Aorta (tissue), 5 donors: ENCODE measurements at regions not wholly inside any gene's neighbourhood (a gene's known extent, or its start where the extent isn't known, plus 50 kb on each side); places are given as distances from the start of the nearest gene placed in this dataset.

Source experiments
- ATAC-seq: fragments of 200-7000 bp; cut with Tn5 transposase; one replicate; pipeline ENCODE4 v1.9.1; 2022; ENCODE audit warnings: moderate library complexity; ENCODE audit not compliant: low FRiP score
- DNase-seq, 2 donors: peaks; one replicate each; pipeline ENCODE4 v3.0.0-alpha.2; 2020
- H3K27ac ChIP-seq, 2 donors: one replicate each; pipeline ENCODE4 v1.5.1; 2013; ENCODE audit warnings: low read length in 2 of 2, mild to moderate bottlenecking in 2 of 2, moderate library complexity in 2 of 2, control low read depth in 1 of 2, inconsistent platforms in 1 of 2, low read depth in 1 of 2
- H3K27me3 ChIP-seq, 2 donors: one replicate each; pipeline ENCODE4 v1.6.1; 2013; ENCODE audit warnings: control low read depth in 1 of 2, low read length in 1 of 2, mild to moderate bottlenecking in 1 of 2, moderate library complexity in 1 of 2; ENCODE audit not compliant: insufficient read depth in 2 of 2, control insufficient read depth in 1 of 2
- H3K36me3 ChIP-seq, 2 donors: one replicate each; pipeline ENCODE4 v1.6.1; 2013; ENCODE audit warnings: control low read depth in 1 of 2, low read length in 1 of 2, mild to moderate bottlenecking in 1 of 2; ENCODE audit not compliant: insufficient read depth in 2 of 2, control insufficient read depth in 1 of 2
- H3K4me1 ChIP-seq, 2 donors: one replicate each; pipeline ENCODE4 v1.6.1; 2013; ENCODE audit warnings: low read length in 2 of 2, control low read depth in 1 of 2, mild to moderate bottlenecking in 1 of 2, moderate library complexity in 1 of 2; ENCODE audit not compliant: insufficient read depth in 2 of 2, control insufficient read depth in 1 of 2
- H3K4me3 ChIP-seq, 2 donors: one replicate each; pipeline ENCODE4 v1.5.1; 2013; ENCODE audit warnings: low read length in 2 of 2, control low read depth in 1 of 2, mild to moderate bottlenecking in 1 of 2
- H3K9me3 ChIP-seq: one replicate; pipeline ENCODE4 v1.6.1; 2013; ENCODE audit warnings: mild to moderate bottlenecking, low read length; ENCODE audit not compliant: control insufficient read depth
- whole genome bisulfite sequencing, 2 donors: extraction: QIAGEN DNeasy Blood & Tissue Kit; methylation state at CpG; one replicate each; pipeline ENCODE4 v1.1.7; 2013; 5-methylcytosine and 5-hydroxymethylcytosine counted together
- intact Hi-C, 2 donors: fragments of 100-400 bp; cut with DNase I; formaldehyde crosslinking; loops; one replicate each; pipeline versions ENCODE4 v1.14.2 to v1.15.0; 2022
- donor health status: healthy with polysubstance abuse.
- donor health status: Bipolar disorder and iron deficiency.
- donor health status: DM: no; HTN: no; CAD: no.
- donor health status: DM: no; HTN: no; CAD: no.
- donor health status: DM: yes; HTN: yes; CAD: no.

DNA sequence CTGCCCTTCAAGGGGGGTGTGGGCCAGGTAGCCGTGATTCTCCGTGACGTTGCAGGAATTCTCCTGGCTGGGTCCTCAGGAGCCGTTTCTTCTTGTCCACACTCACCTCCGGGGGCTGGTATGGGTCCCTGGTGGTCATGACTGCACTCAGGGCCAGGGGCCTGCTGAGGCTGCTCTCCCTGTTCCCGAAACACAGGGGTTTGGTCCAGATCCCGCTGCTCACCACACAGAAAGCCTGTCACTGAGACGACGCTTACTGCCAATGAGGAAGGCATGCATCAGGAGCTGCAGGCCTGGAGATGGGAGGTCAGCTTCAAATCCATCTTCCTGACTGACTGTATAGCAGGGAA lies 160.7 kb downstream of the RTP5 start:
- Histone ChIP-seq H3K36me3 (no peaks in the 10 kb centered on the region), H3K27ac (no peak overlapping the region), H3K4me3 (no peak overlapping the region), H3K4me1 (no peaks in the 10 kb centered on the region), H3K9me3 (no peaks in the 10 kb centered on the region), H3K27me3 (no peaks in the 10 kb centered on the region)
- WGBS, 2 donors, result 79% methylated on average over 9 of the region's 9 CpGs
- DNase-seq (peak in 1 of 2 donors; percentile 26), ATAC-seq (no peak)
- intact Hi-C loops, result no loop called here

DNA sequence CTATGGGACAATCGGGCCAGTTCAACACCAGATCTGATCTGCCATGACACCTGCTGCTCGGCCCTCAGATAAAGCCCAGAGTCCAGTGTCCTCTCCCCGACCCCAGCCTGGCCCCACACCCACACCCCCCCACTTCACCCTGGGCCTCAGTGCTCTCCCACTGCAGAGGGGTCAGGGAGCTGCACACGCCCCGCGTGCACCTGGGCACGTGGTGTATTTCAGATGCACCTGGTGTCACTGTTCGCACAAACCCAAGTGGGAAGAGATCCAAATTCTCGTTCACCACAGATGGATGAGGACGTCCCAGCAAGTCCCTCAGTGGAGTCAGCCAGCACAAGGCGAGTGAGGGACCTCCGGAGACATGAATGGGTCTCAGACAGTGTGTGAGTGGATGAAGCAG lies 161.3 kb downstream of the RTP5 start:
- no peak overlapping the region for H3K27ac ChIP-seq
- no peaks in the 10 kb centered on the region for H3K4me1 ChIP-seq
- H3K27me3 ChIP-seq, result no peaks in the 10 kb centered on the region
- intact Hi-C loops, result no loop called here
- H3K36me3 ChIP-seq, result no peaks in the 10 kb centered on the region
- ATAC-seq (no peak), DNase-seq (peak in 1 of 2 donors; percentile 20)
- H3K4me3 ChIP-seq, result no peak overlapping the region
- 79 to 82% methylated on average over 12 of the region's 12 CpGs for WGBS, 2 donors
- H3K9me3 ChIP-seq, result no peaks in the 10 kb centered on the region

DNA sequence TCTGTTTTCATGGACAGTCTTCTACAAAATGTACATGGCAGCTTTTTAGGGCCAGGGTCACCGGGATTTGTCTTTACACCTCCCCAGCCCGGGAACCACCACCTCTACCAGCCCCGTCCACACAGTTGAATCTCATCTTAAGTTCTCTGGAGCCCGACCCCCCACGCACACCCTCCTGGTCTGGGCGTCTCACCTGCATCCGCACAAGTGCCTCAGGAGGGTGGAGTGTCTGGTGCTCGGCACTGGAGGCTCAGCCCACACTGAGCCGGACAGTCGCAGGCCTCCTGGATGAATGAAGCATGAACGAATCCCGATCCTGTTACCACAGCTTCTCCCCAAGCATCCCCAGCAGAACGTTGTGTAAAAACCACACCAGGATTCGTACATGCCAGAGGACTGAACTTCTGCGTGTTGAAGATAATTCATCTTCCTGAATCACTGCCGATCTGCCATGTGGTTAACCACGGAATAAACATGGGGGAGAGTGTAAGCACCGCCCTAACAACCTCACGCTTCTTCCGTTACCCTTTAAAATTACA lies 162.0 kb downstream of the RTP5 start:
- DNase-seq (peak in 1 of 2 donors; percentile 21), ATAC-seq (no peak)
- no peaks in the 10 kb centered on the region for H3K27me3 ChIP-seq

DNA sequence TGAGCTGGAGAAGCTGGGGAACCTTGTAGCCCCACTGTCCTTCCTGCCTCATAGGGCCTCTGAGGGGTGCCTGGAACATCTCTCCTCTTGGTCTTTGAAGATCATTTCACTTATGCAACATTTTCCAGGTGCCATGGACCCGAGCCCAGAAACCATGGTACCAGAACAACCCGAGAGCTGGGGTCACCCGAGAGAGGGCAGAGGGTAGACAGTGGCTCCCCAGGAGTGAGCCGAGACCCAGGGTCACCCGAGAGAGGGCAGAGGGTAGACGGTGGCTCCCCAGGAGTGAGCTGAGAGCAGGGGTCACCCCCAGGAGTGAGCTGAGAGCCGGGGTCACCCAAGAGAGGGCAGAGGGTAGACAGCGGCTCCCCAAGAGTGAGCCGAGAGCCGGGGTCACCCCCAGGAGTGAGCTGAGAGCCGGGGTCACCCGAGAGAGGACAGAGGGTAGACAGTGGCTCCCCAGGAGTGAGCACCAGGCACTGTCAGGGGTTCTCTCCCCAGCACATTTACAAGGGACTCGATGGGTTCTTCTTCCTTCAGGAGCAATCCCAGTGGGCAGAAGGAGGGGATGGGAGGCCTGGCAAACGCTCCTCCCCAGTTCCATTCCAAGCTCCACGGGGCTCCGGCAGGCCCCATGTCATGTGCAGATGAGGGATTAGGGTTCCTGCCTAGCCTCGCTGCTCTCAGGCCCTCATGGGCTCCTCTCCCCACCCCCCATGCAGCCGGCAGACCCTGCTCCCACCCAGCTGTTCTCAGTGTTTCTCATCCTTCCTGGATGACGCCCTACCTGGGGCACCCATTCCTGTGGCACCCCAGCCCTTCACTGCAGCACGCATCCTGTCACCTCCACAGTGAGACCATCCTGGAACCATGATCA lies 163.5 kb downstream of the RTP5 start:
- Histone ChIP-seq H3K27ac (no peak overlapping the region), H3K27me3 (no peaks in the 10 kb centered on the region), H3K4me1 (no peaks in the 10 kb centered on the region), H3K4me3 (no peak overlapping the region), H3K36me3 (no peaks in the 10 kb centered on the region), H3K9me3 (no peaks in the 10 kb centered on the region)
- intact Hi-C loops, result no loop called here
- 70% methylated on average over 19 to 20 of the region's 20 CpGs for WGBS, 2 donors
- peak in 1 of 2 donors; percentile 16 for DNase-seq
- ATAC-seq, result no peak

More for the DNA sequence above, 162.0 kb downstream of the RTP5 start:
- intact Hi-C loops, result no loop called here
- no peaks in the 10 kb centered on the region for H3K4me1 ChIP-seq
- no peaks in the 10 kb centered on the region for H3K36me3 ChIP-seq
- no peaks in the 10 kb centered on the region for H3K9me3 ChIP-seq
- no peak overlapping the region for H3K4me3 ChIP-seq
- 64 to 71% methylated on average over 20 of the region's 20 CpGs for WGBS, 2 donors
- no peak overlapping the region for H3K27ac ChIP-seq

DNA sequence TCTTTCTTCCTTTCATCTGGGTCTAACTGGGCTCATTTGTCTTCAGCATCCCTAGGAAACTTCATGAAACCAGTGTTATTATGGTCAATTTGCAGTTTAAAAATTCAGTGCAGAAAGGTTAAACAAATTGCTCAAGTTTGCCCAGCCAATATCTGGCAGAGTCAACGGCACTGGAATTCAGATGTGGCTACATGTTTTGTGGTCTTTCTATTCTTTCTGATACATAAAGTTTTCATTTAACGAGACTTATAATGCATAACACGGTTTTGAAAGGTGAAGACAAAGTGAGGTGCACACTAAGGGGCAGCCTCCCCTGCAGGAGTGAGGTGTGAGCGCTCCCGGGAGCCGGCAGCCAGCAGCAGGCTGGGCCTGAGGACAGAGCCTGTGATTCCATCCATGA lies 164.6 kb downstream of the RTP5 start:
- no peak for ATAC-seq
- intact Hi-C loops, result no loop called here
- Histone ChIP-seq H3K4me3 (no peak overlapping the region), H3K27me3 (no peaks in the 10 kb centered on the region), H3K27ac (no peak overlapping the region), H3K9me3 (no peaks in the 10 kb centered on the region), H3K4me1 (no peaks in the 10 kb centered on the region), H3K36me3 (no peaks in the 10 kb centered on the region)
- no peak for DNase-seq
- 58 to 64% methylated on average over 6 of the region's 6 CpGs for WGBS, 2 donors

DNA sequence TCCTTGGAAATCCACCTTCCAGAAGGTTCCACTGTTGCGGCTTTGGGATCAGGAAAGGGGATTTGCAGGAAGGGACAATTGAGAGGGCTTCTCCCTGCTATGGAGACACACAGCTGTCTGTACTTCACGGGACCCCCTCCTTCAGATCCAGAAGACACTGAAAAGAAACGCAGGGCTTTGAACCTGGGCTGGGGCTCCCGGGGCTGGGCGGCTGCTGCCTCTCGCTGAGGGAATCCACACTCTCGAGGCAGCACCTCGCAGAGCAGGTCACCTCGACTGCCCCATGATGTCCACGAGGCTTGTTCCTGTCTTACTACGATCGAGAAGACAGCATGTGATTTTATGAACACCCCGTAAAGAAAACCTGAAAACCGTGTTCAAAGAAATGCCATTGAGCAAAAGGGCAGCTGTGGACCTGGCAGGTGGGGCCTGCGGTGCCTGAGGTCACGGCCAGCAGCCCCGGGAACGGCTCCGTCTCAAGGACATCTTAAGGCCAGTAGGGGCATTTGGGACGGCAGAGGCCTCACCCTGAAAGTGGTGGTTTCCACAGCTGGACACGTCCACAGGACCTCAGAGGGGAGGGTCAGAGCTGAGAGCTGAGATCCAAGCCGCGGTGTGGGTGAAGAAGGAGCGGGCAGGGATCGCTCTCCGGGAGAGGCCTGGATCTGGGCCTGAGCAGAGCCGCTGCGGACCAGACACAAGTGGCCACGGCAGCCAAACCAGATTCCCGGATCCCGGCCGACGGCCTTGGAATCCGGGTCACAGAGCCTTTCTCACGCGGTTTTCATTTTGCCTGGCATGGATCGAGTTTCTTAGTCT lies 165.7 kb downstream of the RTP5 start:
- Histone ChIP-seq H3K27me3 (no peaks in the 10 kb centered on the region), H3K4me3 (no peak overlapping the region), H3K9me3 (no peaks in the 10 kb centered on the region), H3K27ac (no peak overlapping the region), H3K4me1 (no peaks in the 10 kb centered on the region), H3K36me3 (no peaks in the 10 kb centered on the region)
- peak in 1 of 2 donors; percentile 21 for DNase-seq
- intact Hi-C loops, result no loop called here
- WGBS, 2 donors, result 80 to 83% methylated on average over 37 of the region's 37 CpGs
- no peak for ATAC-seq

DNA sequence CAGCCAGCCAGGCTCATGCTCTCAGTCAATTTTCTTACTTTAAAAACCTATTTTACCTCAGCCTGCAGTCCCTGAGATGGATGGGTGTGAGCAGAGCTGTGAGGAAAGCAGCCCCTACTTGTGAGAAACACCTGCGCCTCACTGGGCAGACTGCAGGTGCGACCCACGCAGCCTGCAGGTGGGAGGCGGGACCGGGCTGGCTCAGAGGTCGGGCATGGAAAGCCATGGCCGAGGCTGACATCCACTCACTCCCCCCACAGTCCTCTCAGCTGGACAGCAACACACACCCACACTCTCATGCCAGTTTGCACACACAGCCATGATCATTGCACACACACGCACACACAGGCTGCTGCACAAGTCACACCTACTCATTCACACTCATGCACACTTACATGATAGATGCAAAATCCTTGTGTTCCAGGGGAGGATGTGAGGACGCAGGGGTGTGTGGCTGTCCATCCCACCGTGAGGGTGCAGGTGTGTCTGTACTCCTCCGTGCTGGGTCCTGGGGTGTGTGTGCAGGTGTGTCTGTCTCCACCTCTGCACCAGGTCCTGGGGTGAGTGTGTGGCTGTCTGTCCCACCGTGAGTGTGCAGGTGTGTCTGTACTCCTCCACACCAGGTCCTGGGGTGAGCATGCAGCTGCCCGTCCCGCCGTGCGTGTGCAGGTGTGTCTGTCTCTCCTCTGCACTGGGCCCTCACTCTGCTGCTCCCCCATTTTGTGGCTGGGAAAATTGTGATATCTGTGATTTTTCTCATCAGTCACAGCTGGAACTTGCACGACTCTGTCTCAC lies 166.5 kb downstream of the RTP5 start:
- intact Hi-C loops, result no loop called here
- H3K27me3 ChIP-seq, result no peaks in the 10 kb centered on the region
- H3K4me3 ChIP-seq, result no peak overlapping the region
- H3K27ac ChIP-seq, result no peak overlapping the region
- no peaks in the 10 kb centered on the region for H3K36me3 ChIP-seq
- peak in 1 of 2 donors; percentile 39 for DNase-seq
- H3K9me3 ChIP-seq, result no peaks in the 10 kb centered on the region
- ATAC-seq, result no peak
- WGBS, 2 donors, result 82 to 83% methylated on average over 17 of the region's 17 CpGs
- H3K4me1 ChIP-seq, result no peaks in the 10 kb centered on the region

DNA sequence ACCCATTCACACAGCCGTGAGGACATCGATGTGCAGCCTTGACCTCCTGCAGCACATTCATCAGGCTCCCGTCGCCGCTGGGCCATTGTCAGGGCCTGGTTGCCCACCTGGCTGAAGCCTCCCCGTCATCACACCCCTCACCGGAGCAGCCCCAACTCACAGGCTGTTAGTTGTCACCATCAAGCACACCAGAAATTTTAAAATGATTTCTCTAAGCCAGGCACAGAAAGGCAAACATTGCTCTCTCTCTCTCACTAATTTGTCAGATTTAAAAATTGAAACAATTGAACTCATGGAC lies 167.1 kb downstream of the RTP5 start:
- H3K27me3 ChIP-seq, result no peaks in the 10 kb centered on the region
- H3K36me3 ChIP-seq, result no peaks in the 10 kb centered on the region
- ATAC-seq (no peak), DNase-seq (no peak)
- no peak overlapping the region for H3K4me3 ChIP-seq
- no peaks in the 10 kb centered on the region for H3K4me1 ChIP-seq
- H3K27ac ChIP-seq, result no peak overlapping the region
- intact Hi-C loops, result no loop called here
- WGBS, 2 donors, result 65 to 77% methylated on average over 7 of the region's 7 CpGs
- H3K9me3 ChIP-seq, result no peaks in the 10 kb centered on the region
